SK-N-SH treated with all-trans-retinoic acid at 6 μM for 48 hours (cell line): ENCODE measurements at regions not wholly inside any gene's neighbourhood (a gene's known extent, or its start where the extent isn't known, plus 50 kb on each side); places are given as distances from the start of the nearest gene placed in this dataset.

Experiments used
- CREB5 ChIP-seq: fragments of 250-450 bp; sonication (Bioruptor Pico); IDR thresholded peaks from 2 replicates; pipeline ENCODE4 v1.5.1; 2020; ENCODE audit warnings: low read depth, mild to moderate bottlenecking, moderate library complexity
- POU6F1 ChIP-seq: fragments of 250-450 bp; sonication (Bioruptor Pico); IDR thresholded peaks from 2 replicates; pipeline ENCODE4 v1.8.0; 2021; ENCODE audit warnings: low read depth, mild to moderate bottlenecking, moderate library complexity, borderline replicate concordance
- RARB ChIP-seq: fragments of 250-450 bp; sonication (Bioruptor Pico); IDR thresholded peaks from 2 replicates; pipeline ENCODE4 v1.8.0; 2021; ENCODE audit warnings: mild to moderate bottlenecking, moderate library complexity
- TCF4 ChIP-seq: fragments of 250-450 bp; sonication (Bioruptor Pico); IDR thresholded peaks from 2 replicates; pipeline ENCODE4 v1.8.0; 2021; ENCODE audit warnings: mild to moderate bottlenecking, moderate library complexity, borderline replicate concordance
- ZC3H10 ChIP-seq: fragments of 250-450 bp; sonication (Bioruptor Pico); IDR thresholded peaks from 2 replicates; pipeline ENCODE4 v1.5.1; 2021; ENCODE audit warnings: mild to moderate bottlenecking, moderate library complexity
- ZFP3 ChIP-seq: fragments of 250-450 bp; sonication (Bioruptor Pico); IDR thresholded peaks from 2 replicates; pipeline ENCODE4 v1.5.0; 2020; ENCODE audit warnings: mild to moderate bottlenecking, moderate library complexity
- ZFP30 ChIP-seq: fragments of 450-650 bp; formaldehyde crosslinking; IDR thresholded peaks from 2 replicates; pipeline ENCODE4 v1.5.0; 2022; ENCODE audit warnings: mild to moderate bottlenecking, moderate library complexity

GRCh38 chr4:177671845-177672244 lies 229.6 kb upstream of the AGA start:
- TF ChIP-seq TCF4 (CRISPR knock-in tag) (no peak), CREB5 (CRISPR knock-in tag) (no peak), POU6F1 (CRISPR knock-in tag) (no peak), ZFP3 (no peak), ZC3H10 (no peak), RARB (CRISPR knock-in tag) (no peak), ZFP30 (CRISPR knock-in tag) (no peak)
